ENCODE measurements at regions not wholly inside any gene's neighbourhood (a gene's known extent, or its start where the extent isn't known, plus 50 kb on each side); places are given as distances from the start of the nearest gene placed in this dataset.

- Histone ChIP-seq H3K4me2 (ENCODE audit: low read depth, low read length) (no peak overlapping the region), H3K27ac (ENCODE audit: low read length) (no peak overlapping the region), H3K27me3 (replicated peaks; ENCODE audit: insufficient read depth, low read length) (no peaks in the 10 kb centered on the region), H3K9me2 (replicated peaks; ENCODE audit: insufficient read depth, low read length) (no peaks in the 10 kb centered on the region), H3K4me1 (ENCODE audit: low read length) (no peaks in the 10 kb centered on the region; the same call in 1 of the 2 replicates), H3K36me3 (replicated peaks; ENCODE audit: insufficient read depth, low read length) (no peaks in the 10 kb centered on the region), H3F3A (ENCODE audit: insufficient read depth, low read length) (no peaks in the 10 kb centered on the region), H3K9me3 (replicated peaks; ENCODE audit: insufficient read depth, low read length) (no peaks in the 10 kb centered on the region), H2AFZ (ENCODE audit: low read length) (no peak overlapping the region), H4K20me1 (ENCODE audit: insufficient read depth, low read length) (no peaks in the 10 kb centered on the region), H3K9ac (ENCODE audit: low read length) (no peak overlapping the region), H3K79me2 (ENCODE audit: low read length) (no peaks in the 10 kb centered on the region), H3K4me3 (ENCODE audit: low read length) (no peak overlapping the region)
- TF ChIP-seq EZH2 (optimal IDR thresholded peaks at IDR 0.05; ENCODE audit: low read depth, low read length) (no peak), CTCF (IDR thresholded peaks at IDR 0.05; ENCODE audit: low read length) (no peak), EZH2phosphoT487 (IDR thresholded peaks at IDR 0.05; ENCODE audit: low read length) (no peak)
- no peak for DNase-seq
Observed at GRCh38 chr5:58040044-58040443, 419.8 kb downstream of the PLK2 start.

GRCh38 chr5:58037899-58038298 lies 422.0 kb downstream of the PLK2 start:
- no peak overlapping the region for H3K27ac ChIP-seq (ENCODE audit: low read length)
- no peak overlapping the region for H2AFZ ChIP-seq (ENCODE audit: low read length)
- no peaks in the 10 kb centered on the region for H3K36me3 ChIP-seq (replicated peaks; ENCODE audit: insufficient read depth, low read length)
- no peaks in the 10 kb centered on the region for H3K9me3 ChIP-seq (replicated peaks; ENCODE audit: insufficient read depth, low read length)
- no peaks in the 10 kb centered on the region for H4K20me1 ChIP-seq (ENCODE audit: insufficient read depth, low read length)
- no peaks in the 10 kb centered on the region for H3K9me2 ChIP-seq (replicated peaks; ENCODE audit: insufficient read depth, low read length)
- TF ChIP-seq CTCF (IDR thresholded peaks at IDR 0.05; ENCODE audit: low read length) (no peak), EZH2 (optimal IDR thresholded peaks at IDR 0.05; ENCODE audit: low read depth, low read length) (no peak), EZH2phosphoT487 (IDR thresholded peaks at IDR 0.05; ENCODE audit: low read length) (no peak)
- H3F3A ChIP-seq (ENCODE audit: insufficient read depth, low read length) = no peaks in the 10 kb centered on the region
- no peak overlapping the region for H3K4me3 ChIP-seq (ENCODE audit: low read length)
- no peaks in the 10 kb centered on the region; the same call in 1 of the 2 replicates for H3K4me1 ChIP-seq (ENCODE audit: low read length)
- H3K9ac ChIP-seq (ENCODE audit: low read length) = no peak overlapping the region
- no peak overlapping the region for H3K4me2 ChIP-seq (ENCODE audit: low read depth, low read length)
- no peak for DNase-seq
- no peaks in the 10 kb centered on the region for H3K27me3 ChIP-seq (replicated peaks; ENCODE audit: insufficient read depth, low read length)
- H3K79me2 ChIP-seq (ENCODE audit: low read length) = no peaks in the 10 kb centered on the region

- TF ChIP-seq EZH2phosphoT487 (IDR thresholded peaks at IDR 0.05; ENCODE audit: low read length) = no peak
- no peak for TF ChIP-seq EZH2 (optimal IDR thresholded peaks at IDR 0.05; ENCODE audit: low read depth, low read length)
- no peak for TF ChIP-seq CTCF (IDR thresholded peaks at IDR 0.05; ENCODE audit: low read length)
- Histone ChIP-seq H2AFZ (ENCODE audit: low read length) (no peak overlapping the region), H3K36me3 (replicated peaks; ENCODE audit: insufficient read depth, low read length) (no peaks in the 10 kb centered on the region), H3K9me3 (replicated peaks; ENCODE audit: insufficient read depth, low read length) (no peaks in the 10 kb centered on the region), H3K79me2 (ENCODE audit: low read length) (no peaks in the 10 kb centered on the region), H3K9ac (ENCODE audit: low read length) (no peak overlapping the region), H3F3A (ENCODE audit: insufficient read depth, low read length) (no peaks in the 10 kb centered on the region), H3K4me2 (ENCODE audit: low read depth, low read length) (no peak overlapping the region), H4K20me1 (ENCODE audit: insufficient read depth, low read length) (no peaks in the 10 kb centered on the region), H3K27ac (ENCODE audit: low read length) (no peak overlapping the region), H3K4me3 (ENCODE audit: low read length) (no peak overlapping the region), H3K9me2 (replicated peaks; ENCODE audit: insufficient read depth, low read length) (no peaks in the 10 kb centered on the region), H3K4me1 (ENCODE audit: low read length) (no peaks in the 10 kb centered on the region), H3K27me3 (replicated peaks; ENCODE audit: insufficient read depth, low read length) (no peaks in the 10 kb centered on the region)
- no peak for DNase-seq
Observed at GRCh38 chr5:58025809-58026208, 434.1 kb downstream of the PLK2 start.

Measured in MM.1S (cell line).